ENCODE measurements at regions not wholly inside any gene's neighbourhood (a gene's known extent, or its start where the extent isn't known, plus 50 kb on each side); places are given as distances from the start of the nearest gene placed in this dataset.

DNA sequence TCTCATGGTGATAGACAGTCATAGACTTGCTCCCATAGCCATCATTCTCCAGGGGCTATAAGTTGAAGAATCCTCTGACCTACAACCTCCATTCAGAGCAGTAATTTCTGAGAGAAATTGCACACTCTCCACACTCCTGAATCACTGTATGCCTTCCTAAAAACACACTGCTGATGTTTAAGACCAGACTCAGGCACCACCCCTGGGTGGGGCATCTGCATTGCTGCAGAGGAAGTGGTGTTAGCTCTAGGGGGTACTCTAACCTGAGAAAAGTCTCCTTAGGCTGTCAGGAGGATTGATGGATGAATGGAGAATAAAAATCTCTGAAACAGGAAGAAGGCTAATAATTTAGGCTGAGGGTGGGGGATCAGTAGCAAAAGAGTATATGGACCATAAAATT, 436.1 kb downstream of the DAD1 start:
- CTCF ChIA-PET, result no interaction called here
- Histone ChIP-seq H3K27ac (ENCODE audit: insufficient read depth, low read length) (no peak overlapping the region), H3K9me3 (ENCODE audit: control insufficient read depth, insufficient read depth, low read length) (peaks cover 2% of the 10 kb centered on the region; the same call in 1 of the 2 replicates), H2BK5ac (ENCODE audit: low read depth, low read length, poor library complexity, severe bottlenecking) (no peak overlapping the region), H3K4me2 (ENCODE audit: low read depth, low read length) (no peak overlapping the region), H4K91ac (ENCODE audit: insufficient read depth, low read depth, low read length) (no peak overlapping the region), H3K36me3 (ENCODE audit: control insufficient read depth, insufficient read depth, low read length) (no peaks in the 10 kb centered on the region), H3K27me3 (ENCODE audit: control insufficient read depth, insufficient read depth, low read length) (peaks cover 15% of the 10 kb centered on the region), H2AK9ac (replicated peaks; ENCODE audit: low read depth, low read length, poor library complexity) (no peak overlapping the region), H2AFZ (replicated peaks; ENCODE audit: low read length, poor library complexity) (no peak overlapping the region), H3K23ac (ENCODE audit: low read depth, low read length) (no peak overlapping the region), H3K56ac (ENCODE audit: extremely low read depth, insufficient read depth, low read length) (no peak overlapping the region), H3K9ac (ENCODE audit: low read depth, low read length) (no peak overlapping the region), H3K4me3 (ENCODE audit: insufficient read depth, low read depth, low read length) (no peak overlapping the region), H2BK20ac (ENCODE audit: low read depth, low read length) (no peak overlapping the region), H2AK5ac (ENCODE audit: low read depth, low read length) (no peak overlapping the region), H4K20me1 (ENCODE audit: insufficient read depth, low read length) (no peaks in the 10 kb centered on the region), H3K9me1 (ENCODE audit: insufficient read depth, low read length) (no peaks in the 10 kb centered on the region), H3K14ac (replicated peaks; ENCODE audit: low read depth, low read length) (no peak overlapping the region), H2BK15ac (ENCODE audit: low read depth, low read length) (no peak overlapping the region), H3K4me1 (ENCODE audit: control insufficient read depth, insufficient read depth, low read length) (no peaks in the 10 kb centered on the region), H3K79me1 (ENCODE audit: low read depth in 1 of 2, low read length in 2 of 2) (no peaks in the 10 kb centered on the region), H4K8ac (ENCODE audit: low read depth in 2 of 2, low read length in 2 of 2) (no peak overlapping the region), H4K5ac (ENCODE audit: low read depth, low read length) (no peak overlapping the region), H3K18ac (ENCODE audit: low read depth, low read length) (no peak overlapping the region), H3K4ac (ENCODE audit: low read depth, low read length) (no peak overlapping the region), H2BK120ac (ENCODE audit: low read depth, low read length) (no peak overlapping the region)
- dilution Hi-C loops (cut with HindIII; ENCODE audit: low sequenced_read_pairs, unreplicated experiment) (no loop called here), intact Hi-C loops (cut with micrococcal nuclease) (no loop called here), in situ Hi-C loops (cut with MboI; ENCODE audit: low sequenced_read_pairs) (no loop called here)
- no peak for TF ChIP-seq SMC3 (IDR thresholded peaks at IDR 0.05; ENCODE audit: low read depth, low read length)
- POLR2A ChIA-PET (ENCODE audit: unreplicated experiment), result no interaction called here
- DNase-seq (no peak), ATAC-seq (ENCODE audit: low read depth) (no peak)
- no TSS peak for BruUV-seq (replicated peaks)

Data from IMR-90 (cell line).